ACC112 (cell line): ENCODE measurements at regions not wholly inside any gene's neighbourhood (a gene's known extent, or its start where the extent isn't known, plus 50 kb on each side); places are given as distances from the start of the nearest gene placed in this dataset.
A peak's percentile ranks its signal among the peaks of the same experiment; 100 is the strongest.

Source experiments
- H2AFZ ChIP-seq: fragments of 200-600 bp; sonication (generic); one replicate; pipeline ENCODE4 v1.6.0; 2017; ENCODE audit warnings: antibody characterized with exemption, low read length; ENCODE audit not compliant: unreplicated experiment
- H3K27ac ChIP-seq: fragments of 200-600 bp; sonication (generic); 2 replicates; pipeline ENCODE4 v1.5.1; 2014; ENCODE audit warnings: low read depth, mild to moderate bottlenecking, antibody characterized with exemption, low read length, moderate library complexity
- H3K27me3 ChIP-seq: fragments of 200-600 bp; sonication (generic); 2 replicates; pipeline ENCODE4 v1.6.1; 2014; ENCODE audit warnings: mild to moderate bottlenecking, antibody characterized with exemption, low read length, moderate library complexity, mixed read lengths; ENCODE audit not compliant: insufficient read depth
- H3K36me3 ChIP-seq: fragments of 200-600 bp; sonication (generic); 2 replicates; pipeline ENCODE4 v1.6.1; 2016; ENCODE audit warnings: mild to moderate bottlenecking, antibody characterized with exemption, low read length, moderate library complexity, mixed read lengths; ENCODE audit not compliant: insufficient read depth
- H3K4me1 ChIP-seq: fragments of 200-600 bp; sonication (generic); one replicate; pipeline ENCODE4 v1.6.1; 2016; ENCODE audit warnings: low read length, mixed read lengths; ENCODE audit not compliant: insufficient read depth, unreplicated experiment, control insufficient read depth
- H3K4me3 ChIP-seq: fragments of 200-600 bp; sonication (generic); 2 replicates; pipeline ENCODE4 v1.5.1; 2014; ENCODE audit warnings: mild to moderate bottlenecking, low read depth, low read length
- H3K79me2 ChIP-seq: fragments of 200-600 bp; sonication (generic); one replicate; pipeline ENCODE4 v1.6.0; 2016; ENCODE audit warnings: low read length; ENCODE audit not compliant: control insufficient read depth, unreplicated experiment, insufficient read depth

- Histone ChIP-seq H3K27ac (no peak overlapping the region; the same call in 1 of the 2 replicates), H3K79me2 (no peaks in the 10 kb centered on the region), H3K4me1 (peaks cover 15% of the 10 kb centered on the region), H2AFZ (no peak overlapping the region), H3K4me3 (no peak overlapping the region), H3K36me3 (no peaks in the 10 kb centered on the region; the same call in 1 of the 2 replicates), H3K27me3 (no peaks in the 10 kb centered on the region)
Observed at GRCh38 chr15:70328679-70329115, 231.0 kb upstream of the TLE3 start.

- peak overlapping the region; percentile 44 for H3K4me3 ChIP-seq
- peak overlapping the region; percentile 4 for H3K27ac ChIP-seq
- H3K4me1 ChIP-seq, result peaks cover 19% of the 10 kb centered on the region
- no peaks in the 10 kb centered on the region for H3K36me3 ChIP-seq
- peak overlapping the region; percentile 7 for H2AFZ ChIP-seq
- H3K79me2 ChIP-seq, result no peaks in the 10 kb centered on the region
- H3K27me3 ChIP-seq, result no peaks in the 10 kb centered on the region
Observed at GRCh38 chr15:70327856-70328678, 230.3 kb upstream of the TLE3 start.

GRCh38 chr15:70327328-70327855 lies 229.7 kb upstream of the TLE3 start:
- H3K27me3 ChIP-seq, result no peaks in the 10 kb centered on the region
- H3K36me3 ChIP-seq, result no peaks in the 10 kb centered on the region
- peak overlapping the region; percentile 4; the same call in 1 of the 2 replicates for H3K27ac ChIP-seq
- no peaks in the 10 kb centered on the region for H3K79me2 ChIP-seq
- H2AFZ ChIP-seq, result peak overlapping the region; percentile 7
- peaks cover 19% of the 10 kb centered on the region for H3K4me1 ChIP-seq
- H3K4me3 ChIP-seq, result peak overlapping the region; percentile 44; the same call in 1 of the 2 replicates

- Histone ChIP-seq H3K4me1 (peaks cover 26% of the 10 kb centered on the region), H3K27me3 (no peaks in the 10 kb centered on the region), H3K36me3 (no peaks in the 10 kb centered on the region), H3K27ac (no peak overlapping the region), H2AFZ (no peak overlapping the region), H3K4me3 (no peak overlapping the region), H3K79me2 (no peaks in the 10 kb centered on the region)
Observed at GRCh38 chr15:70324001-70324974, 226.6 kb upstream of the TLE3 start.

GRCh38 chr15:70323111-70323851 lies 225.6 kb upstream of the TLE3 start:
- Histone ChIP-seq H3K27ac (no peak overlapping the region), H3K27me3 (no peaks in the 10 kb centered on the region), H3K4me3 (no peak overlapping the region), H2AFZ (no peak overlapping the region), H3K79me2 (no peaks in the 10 kb centered on the region), H3K36me3 (no peaks in the 10 kb centered on the region), H3K4me1 (peaks cover 28% of the 10 kb centered on the region)

GRCh38 chr15:70322051-70322668 lies 224.4 kb upstream of the TLE3 start:
- Histone ChIP-seq H3K4me3 (no peak overlapping the region), H3K36me3 (no peaks in the 10 kb centered on the region), H3K27me3 (no peaks in the 10 kb centered on the region), H3K27ac (no peak overlapping the region), H2AFZ (no peak overlapping the region), H3K79me2 (no peaks in the 10 kb centered on the region), H3K4me1 (peaks cover 23% of the 10 kb centered on the region)

GRCh38 chr15:70321172-70321819 lies 223.6 kb upstream of the TLE3 start:
- H3K36me3 ChIP-seq, result no peaks in the 10 kb centered on the region
- H3K27ac ChIP-seq, result no peak overlapping the region
- H3K4me3 ChIP-seq, result no peak overlapping the region
- no peak overlapping the region for H2AFZ ChIP-seq
- no peaks in the 10 kb centered on the region for H3K79me2 ChIP-seq
- peaks cover 23% of the 10 kb centered on the region for H3K4me1 ChIP-seq
- no peaks in the 10 kb centered on the region for H3K27me3 ChIP-seq

- H3K4me1 ChIP-seq, result peaks cover 23% of the 10 kb centered on the region
Observed at GRCh38 chr15:70320482-70320881, 222.8 kb upstream of the TLE3 start.

GRCh38 chr15:70320077-70320476 lies 222.4 kb upstream of the TLE3 start:
- no peak overlapping the region for H3K27ac ChIP-seq
- no peaks in the 10 kb centered on the region for H3K79me2 ChIP-seq
- no peak overlapping the region for H2AFZ ChIP-seq
- H3K4me3 ChIP-seq, result no peak overlapping the region
- no peaks in the 10 kb centered on the region for H3K27me3 ChIP-seq
- peaks cover 23% of the 10 kb centered on the region for H3K4me1 ChIP-seq
- H3K36me3 ChIP-seq, result no peaks in the 10 kb centered on the region

More at GRCh38 chr15:70320482-70320881, 222.8 kb upstream of the TLE3 start:
- H3K27ac ChIP-seq, result no peak overlapping the region
- no peaks in the 10 kb centered on the region for H3K79me2 ChIP-seq
- H3K4me3 ChIP-seq, result no peak overlapping the region
- no peaks in the 10 kb centered on the region for H3K27me3 ChIP-seq
- no peaks in the 10 kb centered on the region for H3K36me3 ChIP-seq
- H2AFZ ChIP-seq, result no peak overlapping the region
